AG10803 (cell line): ENCODE measurements at regions not wholly inside any gene's neighbourhood (a gene's known extent, or its start where the extent isn't known, plus 50 kb on each side); places are given as distances from the start of the nearest gene placed in this dataset.

Source experiments
- DNase-seq: peaks from one replicate; pipeline ENCODE4 v3.0.0; 2010; ENCODE audit warnings: low read depth
- H3K4me3 ChIP-seq: 2 replicates; pipeline ENCODE4 v1.5.1; 2011; ENCODE audit warnings: mild to moderate bottlenecking, low read length, control low read depth
- CTCF ChIP-seq: conservative IDR thresholded peaks from 2 replicates; pipeline ENCODE4 v1.5.1; 2011; ENCODE audit warnings: mild to moderate bottlenecking, low read length, control low read depth, inconsistent platforms

- no peak overlapping the region for H3K4me3 ChIP-seq
- DNase-seq = no peak
- TF ChIP-seq CTCF = no peak
Measured at GRCh38 chr12:66947119-66947518, 268.2 kb upstream of the GRIP1 start.

- no peak overlapping the region for H3K4me3 ChIP-seq
- no peak for TF ChIP-seq CTCF
- DNase-seq = no peak
Measured at GRCh38 chr12:66952668-66953067, 273.8 kb upstream of the GRIP1 start.

- no peak for DNase-seq
- no peak for TF ChIP-seq CTCF
- H3K4me3 ChIP-seq = no peak overlapping the region
Measured at GRCh38 chr12:66956300-66956699, 277.4 kb upstream of the GRIP1 start.

GRCh38 chr12:66959276-66959675 lies 280.4 kb upstream of the GRIP1 start:
- DNase-seq = no peak
- no peak overlapping the region for H3K4me3 ChIP-seq
- no peak for TF ChIP-seq CTCF

- H3K4me3 ChIP-seq = no peak overlapping the region
- no peak for DNase-seq
- no peak for TF ChIP-seq CTCF
Measured at GRCh38 chr12:66960006-66960405, 281.1 kb upstream of the GRIP1 start.

GRCh38 chr12:66960704-66961690 lies 282.1 kb upstream of the GRIP1 start:
- no peak for DNase-seq
- H3K4me3 ChIP-seq = no peak overlapping the region
- TF ChIP-seq CTCF = no peak

GRCh38 chr12:66962290-66962689 lies 283.4 kb upstream of the GRIP1 start:
- no peak for TF ChIP-seq CTCF
- no peak overlapping the region for H3K4me3 ChIP-seq
- DNase-seq = no peak
